ELF-1 (cell line): ENCODE measurements at regions not wholly inside any gene's neighbourhood (a gene's known extent, or its start where the extent isn't known, plus 50 kb on each side); places are given as distances from the start of the nearest gene placed in this dataset.
A peak's percentile ranks its signal among the peaks of the same experiment; 100 is the strongest.

Source experiments
- DNase-seq: peaks from one replicate; pipeline ENCODE4 v3.0.0-alpha.2; 2016; ENCODE audit warnings: low read depth, low spot score

DNA sequence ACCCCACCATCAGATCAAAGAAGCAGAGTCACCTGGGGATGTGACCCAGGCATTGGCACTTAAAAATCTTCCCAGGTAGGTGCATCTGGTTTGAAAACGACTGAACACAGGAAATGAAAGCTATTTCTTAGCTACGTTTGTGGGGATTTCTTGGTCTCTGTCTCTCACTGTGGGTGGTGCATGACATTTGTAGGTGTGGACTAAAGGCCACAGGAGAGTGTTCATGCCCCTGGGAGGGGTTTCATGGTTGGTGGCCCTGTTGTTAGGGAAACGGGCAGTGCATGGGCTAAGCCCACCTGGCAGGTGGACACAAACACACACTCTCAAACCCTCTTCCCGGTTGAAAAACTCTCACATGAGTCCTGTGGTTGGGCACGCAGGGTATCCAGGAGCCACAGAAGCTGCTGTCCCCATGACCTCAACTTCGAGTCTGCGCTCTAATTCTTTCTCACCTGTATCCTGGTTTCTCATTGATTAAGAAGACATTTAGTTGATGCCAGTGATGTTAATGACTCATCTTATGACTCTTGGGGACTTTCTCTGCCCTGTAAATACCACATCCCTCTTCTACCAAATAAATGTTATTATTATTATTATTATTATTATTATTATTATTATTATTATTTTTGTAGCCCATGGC, 119.4 kb downstream of the MRPS6 start:
- DNase-seq = no peak

DNA sequence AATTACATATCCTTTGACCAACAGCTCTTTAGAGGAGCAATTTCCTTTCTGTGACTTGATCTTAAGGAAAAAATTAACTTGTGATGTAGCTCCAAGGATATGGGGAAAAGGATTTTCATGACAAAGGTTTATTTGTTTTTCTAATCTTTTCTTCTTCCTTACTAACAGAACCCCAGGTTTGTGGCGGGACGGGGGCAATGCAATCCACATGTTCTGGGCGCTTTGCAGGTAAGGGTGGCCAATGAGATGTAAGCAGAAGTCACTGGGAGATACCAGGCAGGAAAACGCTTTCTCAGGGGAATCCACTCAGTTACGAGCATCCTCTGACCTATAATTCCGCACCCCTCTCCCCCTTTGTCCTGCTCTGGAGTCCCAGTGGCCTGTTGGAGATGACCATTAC, 122.0 kb downstream of the MRPS6 start:
- no peak for DNase-seq

DNA sequence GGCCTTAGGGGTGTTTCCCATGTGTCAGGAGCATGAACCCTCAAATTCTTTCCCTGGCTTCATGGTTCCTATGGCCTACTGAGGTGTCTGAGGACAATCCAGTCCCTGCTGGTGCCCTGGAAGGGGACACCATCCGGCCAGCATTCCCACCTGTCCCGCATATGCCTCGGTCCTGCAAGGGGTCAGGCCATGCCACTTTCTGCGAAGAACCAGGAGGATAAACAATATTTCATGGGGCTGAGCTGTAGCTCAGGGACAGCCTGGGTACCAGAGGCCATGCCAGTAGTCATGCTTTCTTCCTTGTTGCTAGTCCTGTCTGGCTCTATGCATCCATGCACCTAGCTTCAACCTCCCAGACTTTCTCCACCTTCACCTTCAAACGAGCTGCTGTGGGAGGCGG, 123.6 kb downstream of the MRPS6 start:
- no peak for DNase-seq

- no peak for DNase-seq
Observed at GRCh38 chr21:34197561-34197960, 124.2 kb downstream of the MRPS6 start.

- no peak for DNase-seq
Observed at GRCh38 chr21:34198231-34199120, 125.1 kb downstream of the MRPS6 start.

GRCh38 chr21:34199121-34199910, 125.9 kb downstream of the MRPS6 start:
- peak; percentile 60 for DNase-seq

GRCh38 chr21:34200288-34200905, 127.0 kb downstream of the MRPS6 start:
- DNase-seq = no peak

DNA sequence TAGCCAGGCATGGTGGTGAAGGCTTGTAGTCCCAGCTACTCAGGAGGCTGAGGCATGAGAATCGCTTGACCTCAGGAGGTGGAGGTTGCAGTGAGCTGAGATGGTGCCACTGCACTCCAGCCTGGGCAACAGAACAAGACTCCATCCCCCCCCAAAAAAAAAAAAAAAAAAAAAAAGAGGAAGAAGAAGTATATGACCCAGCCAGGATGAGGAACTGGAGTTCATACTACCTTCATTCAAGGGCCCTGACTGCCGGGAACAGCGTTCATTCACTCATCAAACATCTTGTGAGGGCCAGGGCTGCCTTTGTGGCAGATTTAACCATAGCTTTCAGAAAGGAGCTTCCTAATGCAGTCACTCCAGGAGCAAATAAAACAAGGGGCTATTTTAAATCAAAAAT, 127.6 kb downstream of the MRPS6 start:
- DNase-seq = no peak

DNA sequence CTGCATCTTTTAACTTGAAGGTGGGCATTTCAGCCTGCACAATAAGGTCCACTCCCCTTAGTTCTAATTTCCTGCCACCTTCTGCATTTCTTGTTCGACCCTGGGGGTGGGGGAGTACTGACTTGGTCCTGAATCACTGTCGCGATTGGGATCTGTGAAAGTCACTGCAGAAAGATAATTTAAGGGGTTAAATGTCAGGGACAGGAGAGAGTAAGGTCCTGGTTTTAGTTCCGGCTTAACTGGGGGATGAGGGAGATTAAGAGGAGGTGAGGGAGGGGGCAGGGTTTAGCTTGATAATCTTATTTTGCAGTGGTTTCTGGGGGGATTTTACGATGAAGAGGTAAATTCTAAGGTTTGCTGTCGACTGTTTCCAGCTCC, 128.1 kb downstream of the MRPS6 start:
- no peak for DNase-seq

DNA sequence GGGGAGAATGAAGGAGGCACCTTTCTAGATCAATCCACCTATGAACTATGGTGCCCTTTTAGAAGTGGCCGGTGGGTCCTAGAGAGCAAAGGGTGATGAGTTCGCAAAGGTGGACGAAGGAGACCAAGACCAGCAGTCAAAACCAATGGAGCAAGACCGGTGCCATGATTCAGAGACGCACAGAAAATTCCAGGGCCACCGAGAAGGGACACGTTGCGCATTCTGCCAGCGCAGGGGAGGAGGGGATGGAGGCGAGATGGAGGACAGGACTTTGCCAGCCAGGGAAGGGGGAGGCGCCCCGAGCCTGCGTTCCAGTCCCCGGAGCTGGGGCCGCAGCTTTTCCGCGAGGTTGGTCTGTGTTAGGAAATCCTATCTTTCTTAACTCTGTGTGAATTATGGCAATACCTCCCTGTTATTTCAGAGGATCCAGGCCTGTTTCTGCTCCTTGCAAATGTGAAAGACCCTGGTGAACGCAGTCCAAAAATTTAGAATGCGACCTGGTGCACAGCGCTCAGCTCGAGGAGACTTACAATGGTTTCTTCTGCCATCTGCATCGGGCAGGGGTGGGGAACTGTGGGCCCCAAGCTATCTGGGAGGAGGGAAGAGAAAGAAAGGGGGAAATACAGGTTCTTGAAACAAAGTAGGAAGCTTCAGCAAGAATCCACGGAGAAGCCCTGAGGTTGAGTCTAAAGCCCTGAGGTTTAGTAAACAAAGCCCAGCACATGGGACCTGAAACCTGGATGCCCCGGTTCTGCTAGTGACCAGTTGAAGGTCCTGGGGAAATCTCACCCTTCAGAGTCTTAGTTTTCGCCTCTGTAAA, 129.4 kb downstream of the MRPS6 start:
- DNase-seq = peak; percentile 83

DNA sequence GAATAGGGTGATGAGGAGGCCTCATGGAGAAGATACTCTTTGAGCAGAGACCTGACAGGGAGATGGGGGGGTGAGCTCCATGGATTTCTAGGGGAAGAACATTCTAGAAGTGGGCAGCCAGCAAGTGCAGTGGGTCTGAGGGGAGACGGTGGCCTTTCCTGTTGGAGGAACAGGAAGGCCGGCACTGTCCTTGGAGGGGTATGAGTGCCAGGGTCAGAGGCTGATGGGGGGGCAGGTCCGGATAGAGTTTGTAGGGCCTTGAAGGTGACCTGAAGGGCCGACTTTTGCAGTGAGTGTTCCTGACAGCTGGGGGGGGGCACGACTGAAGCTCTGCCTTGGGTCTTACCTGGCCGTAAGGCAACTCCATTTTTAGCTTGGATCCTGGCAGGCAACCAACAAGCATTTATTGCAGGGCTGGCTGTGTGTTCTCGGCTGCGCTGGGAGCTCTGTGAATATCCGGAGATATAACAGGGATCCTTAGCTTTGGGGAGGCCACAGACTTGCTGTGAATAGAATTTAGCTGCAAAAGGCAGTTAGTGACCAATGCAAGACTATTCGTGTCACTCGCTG, 130.6 kb downstream of the MRPS6 start:
- no peak for DNase-seq

GRCh38 chr21:34204481-34205439, 131.4 kb downstream of the MRPS6 start:
- DNase-seq = peak; percentile 84

DNA sequence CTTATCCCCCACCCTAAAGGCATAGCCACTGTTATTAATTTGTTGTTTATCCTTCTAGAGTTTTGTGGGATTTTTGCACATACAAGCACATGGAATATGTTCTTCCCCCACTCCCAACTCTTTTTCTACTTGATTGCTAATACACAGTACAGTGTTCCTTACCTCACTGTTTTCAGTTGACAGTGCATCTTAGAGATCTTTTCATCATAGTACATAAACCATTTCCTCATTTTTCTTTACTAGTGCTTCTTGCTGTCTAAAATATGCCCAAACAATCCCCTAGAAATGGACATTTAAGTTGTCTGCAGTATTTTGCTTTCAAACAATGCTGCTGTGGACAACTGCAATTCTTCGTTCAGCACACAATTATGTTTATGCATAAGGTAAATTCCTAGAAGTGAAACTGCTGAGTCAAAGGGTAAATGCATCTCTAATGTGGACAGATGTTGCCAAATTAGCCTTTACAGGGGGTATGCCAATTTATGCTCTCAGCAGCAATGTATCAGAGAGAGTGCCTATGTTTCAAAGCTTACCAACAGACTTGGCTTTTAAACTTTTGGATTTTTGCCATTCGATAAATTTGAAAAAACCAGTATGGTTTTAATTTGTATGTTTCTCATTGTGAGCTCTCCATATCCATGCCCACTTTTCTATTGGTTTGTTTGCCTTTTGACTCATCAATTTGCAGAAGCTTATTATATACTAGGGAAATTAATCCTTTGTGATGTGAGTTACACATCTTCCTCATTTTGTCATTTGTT, 132.6 kb downstream of the MRPS6 start:
- DNase-seq = no peak

- DNase-seq = no peak
Observed at GRCh38 chr21:34213959-34214358, 140.6 kb downstream of the MRPS6 start.

GRCh38 chr21:34215501-34215900, 142.1 kb downstream of the MRPS6 start:
- DNase-seq = no peak

DNA sequence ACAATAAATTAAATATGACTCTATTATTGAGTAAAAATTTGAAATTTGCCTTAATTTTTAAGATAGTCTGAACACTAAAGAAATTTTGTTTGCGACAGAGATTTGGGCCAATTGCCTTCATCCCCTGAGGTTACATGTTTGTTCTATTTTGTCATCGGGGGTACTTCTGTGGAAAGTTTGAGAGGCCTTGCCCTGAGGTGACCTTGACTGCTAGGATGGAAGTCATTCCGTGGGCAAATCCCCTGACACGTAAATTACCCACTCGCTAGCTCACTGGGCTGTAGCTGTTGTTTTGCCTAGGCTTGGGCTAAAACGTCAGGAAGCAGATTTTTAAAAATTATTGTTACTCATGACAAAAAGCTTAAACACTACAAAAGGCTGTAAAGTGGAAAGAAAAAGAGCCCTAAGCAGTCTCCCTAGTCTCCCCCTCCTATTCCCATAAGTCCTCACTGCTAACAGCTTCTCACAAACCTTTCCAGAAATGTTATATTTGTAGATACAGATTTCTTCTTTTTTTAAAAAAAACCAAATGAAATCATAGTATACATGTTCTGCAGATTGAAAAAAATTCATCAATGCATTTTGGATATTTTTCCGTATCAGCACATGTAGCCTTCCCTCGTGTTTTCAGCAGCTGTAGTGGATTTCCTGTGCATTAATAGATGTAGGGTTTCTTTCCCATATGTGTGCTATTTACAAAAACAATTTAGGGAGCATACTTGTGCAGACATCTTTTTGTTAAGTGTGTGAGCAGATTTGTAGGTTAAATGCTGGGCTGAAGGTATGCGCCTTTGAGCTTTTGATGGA, 142.7 kb downstream of the MRPS6 start:
- DNase-seq = no peak

DNA sequence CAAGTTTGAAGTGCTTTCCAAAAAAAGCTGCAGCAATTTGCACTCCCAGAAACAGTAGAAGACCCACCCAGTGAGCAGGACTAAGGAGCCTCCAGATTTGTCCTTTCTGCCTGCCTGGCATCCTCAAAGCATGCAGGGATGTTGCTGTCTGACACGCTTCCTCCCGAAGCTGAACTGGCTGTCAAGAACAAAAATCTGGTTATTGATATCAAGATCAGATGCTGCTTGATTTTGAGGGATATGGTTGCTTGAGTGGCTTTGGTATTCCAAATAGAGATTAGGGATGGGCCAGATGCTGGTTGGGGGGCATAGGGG, 143.3 kb downstream of the MRPS6 start:
- DNase-seq = no peak

DNA sequence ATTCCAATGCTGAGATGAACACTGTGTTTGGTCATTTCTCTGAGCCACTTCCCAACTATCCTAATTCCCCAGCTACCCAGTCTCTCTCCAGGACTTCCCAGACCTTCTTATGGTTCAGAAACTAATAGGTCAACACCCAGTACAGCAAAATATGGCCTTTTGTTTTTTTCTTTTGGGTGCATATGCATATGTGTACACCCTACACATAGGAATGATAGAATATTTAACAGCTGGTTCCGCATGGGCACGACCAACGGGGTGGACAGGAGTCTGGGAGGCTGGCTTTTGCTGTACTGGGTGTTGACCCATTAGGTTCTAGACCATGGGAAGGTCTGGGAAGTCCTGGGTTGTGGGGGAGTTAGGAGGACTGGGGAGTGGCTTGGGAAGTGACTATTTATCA, 143.9 kb downstream of the MRPS6 start:
- DNase-seq = no peak
